Activated T-helper 1 cell treated with anti-CD3 and anti-CD28 coated beads, Interleukin-12 subunit alpha, Interleukin-12 subunit beta, Interleukin-2, Interleukin-4 antibody, amounts not matched to agents 30 ng/mL and 10 ng/mL and 1 ng/mL, durations not matched to agents 14 hours and 24 hours and 36 hours (primary cell): ENCODE measurements at regions not wholly inside any gene's neighbourhood (a gene's known extent, or its start where the extent isn't known, plus 50 kb on each side); places are given as distances from the start of the nearest gene placed in this dataset.
"Not testable (repeated sequence)": the region's sequence is repeated elsewhere in the genome, so short reads cannot be mapped to it uniquely, and the experiment has no call there.

Source experiments
- DNase-seq: peaks from one replicate; pipeline ENCODE4 v3.0.0; 2021; ENCODE audit warnings: low spot score
- H3K27ac Mint-ChIP-seq: one replicate; pipeline ENCODE4 v1.8.0; 2021; ENCODE audit warnings: mild to moderate bottlenecking, mixed read lengths
- H3K27me3 Mint-ChIP-seq: one replicate; pipeline ENCODE4 v1.8.0; 2022; ENCODE audit warnings: mild to moderate bottlenecking, moderate library complexity, mixed read lengths; ENCODE audit not compliant: insufficient read depth
- H3K36me3 Mint-ChIP-seq: one replicate; pipeline ENCODE4 v1.8.0; 2021; ENCODE audit warnings: low read depth, mixed read lengths
- H3K4me1 Mint-ChIP-seq: one replicate; pipeline ENCODE4 v1.8.0; 2021; ENCODE audit warnings: low read depth, mixed read lengths
- H3K4me3 Mint-ChIP-seq: one replicate; pipeline ENCODE4 v1.8.0; 2021; ENCODE audit warnings: mild to moderate bottlenecking, moderate library complexity, mixed read lengths
- H3K9me3 Mint-ChIP-seq: one replicate; pipeline ENCODE4 v1.8.0; 2021; ENCODE audit warnings: mixed read lengths
- intact Hi-C: fragments of 100-400 bp; cut with micrococcal nuclease; formaldehyde crosslinking; loops from one replicate; pipeline ENCODE4 v1.15.1; 2024

DNA sequence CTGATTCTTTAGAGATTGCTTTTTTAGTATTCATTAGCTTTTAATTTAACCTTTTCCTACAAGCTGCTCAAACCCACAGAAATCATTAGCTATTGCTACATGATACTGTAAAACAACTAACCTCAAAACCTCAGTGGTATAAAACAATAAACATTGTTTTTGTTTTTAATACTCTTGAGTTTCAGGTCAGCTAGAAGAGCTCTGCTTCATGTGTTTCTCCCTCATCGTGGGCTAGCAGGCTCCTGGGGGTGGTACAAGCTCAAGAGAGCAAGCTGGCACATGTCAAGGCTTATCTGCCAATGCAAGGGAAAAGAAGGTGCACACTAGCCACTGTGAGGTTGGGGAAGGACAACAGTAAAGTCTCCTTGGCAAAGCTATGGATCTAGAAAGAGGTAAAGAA lies 232.9 kb upstream of the PHF14 start:
- no peaks in the 10 kb centered on the region for H3K4me1 Mint-ChIP-seq
- no peaks in the 10 kb centered on the region for H3K36me3 Mint-ChIP-seq
- no peak for DNase-seq
- no peak overlapping the region for H3K4me3 Mint-ChIP-seq
- H3K9me3 Mint-ChIP-seq: peaks cover 2% of the 10 kb centered on the region
- H3K27ac Mint-ChIP-seq: no peak overlapping the region
- no peaks in the 10 kb centered on the region for H3K27me3 Mint-ChIP-seq
- intact Hi-C loops: no loop called here

DNA sequence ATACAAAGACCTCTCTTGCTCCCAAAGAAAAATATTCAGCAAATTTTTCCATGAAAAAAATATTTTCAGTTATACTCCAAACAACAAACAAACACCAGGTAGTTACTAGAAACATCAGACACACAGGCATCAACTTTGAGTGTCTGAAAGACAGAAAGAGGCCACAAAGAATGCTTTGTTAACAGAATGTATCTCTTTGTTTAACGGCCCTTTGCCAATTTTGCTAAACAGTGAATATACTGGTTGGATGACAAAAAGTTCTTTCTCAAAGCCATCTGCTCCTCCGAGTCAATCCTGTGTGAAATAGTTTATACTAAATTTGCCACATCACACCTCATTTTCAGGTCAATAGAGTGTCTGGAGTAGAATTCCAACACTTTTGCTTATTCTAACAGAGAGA lies 216.7 kb upstream of the PHF14 start:
- DNase-seq: no peak
- Mint-ChIP-seq H3K9me3 (peaks cover 13% of the 10 kb centered on the region), H3K27me3 (no peaks in the 10 kb centered on the region), H3K4me1 (no peaks in the 10 kb centered on the region), H3K27ac (no peak overlapping the region), H3K36me3 (no peaks in the 10 kb centered on the region), H3K4me3 (no peak overlapping the region)
- intact Hi-C loops: no loop called here

DNA sequence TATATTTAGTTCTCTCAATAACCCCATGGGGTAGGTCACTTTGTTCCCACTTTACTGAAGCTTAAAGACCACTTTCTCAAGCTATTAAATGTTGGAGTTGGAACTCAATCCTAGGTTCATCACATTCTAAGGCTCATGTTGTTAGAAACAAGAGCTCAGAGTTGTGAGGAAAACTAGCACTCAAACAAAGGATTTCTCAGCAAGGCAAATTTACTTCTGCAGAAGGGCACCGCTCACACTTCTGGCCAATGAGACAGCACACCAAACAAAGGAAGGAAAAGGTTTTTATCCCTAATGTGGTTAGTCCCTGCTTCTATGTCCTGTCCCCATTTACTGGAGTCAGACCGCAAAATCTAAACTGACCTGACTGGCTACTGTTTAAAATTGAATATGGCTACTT lies 214.6 kb upstream of the PHF14 start:
- no peak overlapping the region for H3K4me3 Mint-ChIP-seq
- intact Hi-C loops: no loop called here
- no peaks in the 10 kb centered on the region for H3K36me3 Mint-ChIP-seq
- no peaks in the 10 kb centered on the region for H3K27me3 Mint-ChIP-seq
- H3K9me3 Mint-ChIP-seq: peaks cover 13% of the 10 kb centered on the region
- no peak for DNase-seq
- H3K27ac Mint-ChIP-seq: no peak overlapping the region
- no peaks in the 10 kb centered on the region for H3K4me1 Mint-ChIP-seq

DNA sequence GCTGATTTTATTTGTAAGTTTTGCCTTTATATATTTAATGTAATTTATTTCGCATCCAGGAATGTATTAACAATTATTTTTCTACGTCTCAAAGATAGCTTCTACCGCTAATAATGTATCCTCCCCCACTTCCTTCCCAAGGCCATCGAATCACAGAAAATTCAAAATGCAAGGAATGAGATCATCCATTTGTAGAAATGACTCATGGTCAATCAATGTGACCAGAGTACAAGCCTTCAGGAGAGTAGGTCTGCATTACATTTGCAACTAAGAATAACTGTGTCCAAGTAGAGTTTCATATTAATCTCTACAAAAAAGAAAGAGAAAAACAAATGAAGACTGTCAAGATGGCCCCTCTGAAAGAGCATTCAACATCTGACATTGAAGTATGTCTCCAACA lies 205.9 kb upstream of the PHF14 start:
- Mint-ChIP-seq H3K4me1 (no peaks in the 10 kb centered on the region), H3K36me3 (no peaks in the 10 kb centered on the region), H3K27me3 (no peaks in the 10 kb centered on the region), H3K27ac (no peak overlapping the region), H3K9me3 (no peaks in the 10 kb centered on the region), H3K4me3 (no peak overlapping the region)
- intact Hi-C loops: no loop called here
- DNase-seq: no peak

DNA sequence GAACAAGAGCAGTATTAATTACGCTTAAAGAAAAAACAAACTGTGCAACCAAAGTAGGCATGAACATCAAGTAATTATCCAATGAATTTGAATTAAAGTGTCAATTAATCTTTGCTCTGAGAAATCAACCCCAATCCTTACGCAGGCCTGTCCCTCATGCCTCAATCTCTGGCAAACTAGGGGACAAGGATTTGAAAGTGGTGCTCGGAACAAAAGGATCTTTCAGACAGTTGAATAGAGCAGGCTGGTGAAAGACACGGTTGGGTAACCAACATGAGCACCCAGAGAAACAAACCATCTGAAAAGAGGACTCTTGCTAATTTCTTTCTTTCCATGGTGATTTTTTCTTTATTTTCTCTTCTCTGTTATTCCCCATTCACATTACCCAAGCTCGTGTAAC lies 203.5 kb upstream of the PHF14 start:
- no peaks in the 10 kb centered on the region for H3K36me3 Mint-ChIP-seq
- no peaks in the 10 kb centered on the region for H3K4me1 Mint-ChIP-seq
- H3K4me3 Mint-ChIP-seq: no peak overlapping the region
- H3K27ac Mint-ChIP-seq: no peak overlapping the region
- intact Hi-C loops: no loop called here
- no peaks in the 10 kb centered on the region for H3K9me3 Mint-ChIP-seq
- DNase-seq: no peak
- H3K27me3 Mint-ChIP-seq: no peaks in the 10 kb centered on the region

DNA sequence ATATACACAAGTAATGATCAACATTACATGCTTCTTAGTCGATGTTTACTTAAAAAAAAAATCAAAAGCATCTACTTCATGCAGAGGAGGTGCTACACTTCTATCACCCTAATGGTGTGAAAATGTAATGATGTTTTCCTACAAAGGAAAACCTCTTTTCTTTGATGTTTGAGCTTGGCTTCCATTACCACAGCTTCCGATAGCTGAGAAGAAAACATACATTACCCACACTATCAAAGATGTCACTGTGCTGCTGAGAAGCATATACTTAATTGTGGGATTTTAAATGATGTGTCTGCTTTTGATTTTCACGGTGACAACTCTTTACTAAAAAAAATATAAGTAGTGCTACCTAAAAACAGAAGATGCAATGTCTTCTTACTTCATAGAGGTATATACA lies 200.2 kb upstream of the PHF14 start:
- Mint-ChIP-seq H3K27me3 (no peaks in the 10 kb centered on the region), H3K4me1 (no peaks in the 10 kb centered on the region), H3K36me3 (no peaks in the 10 kb centered on the region), H3K4me3 (no peak overlapping the region), H3K27ac (no peak overlapping the region), H3K9me3 (no peaks in the 10 kb centered on the region)
- DNase-seq: no peak
- intact Hi-C loops: no loop called here

DNA sequence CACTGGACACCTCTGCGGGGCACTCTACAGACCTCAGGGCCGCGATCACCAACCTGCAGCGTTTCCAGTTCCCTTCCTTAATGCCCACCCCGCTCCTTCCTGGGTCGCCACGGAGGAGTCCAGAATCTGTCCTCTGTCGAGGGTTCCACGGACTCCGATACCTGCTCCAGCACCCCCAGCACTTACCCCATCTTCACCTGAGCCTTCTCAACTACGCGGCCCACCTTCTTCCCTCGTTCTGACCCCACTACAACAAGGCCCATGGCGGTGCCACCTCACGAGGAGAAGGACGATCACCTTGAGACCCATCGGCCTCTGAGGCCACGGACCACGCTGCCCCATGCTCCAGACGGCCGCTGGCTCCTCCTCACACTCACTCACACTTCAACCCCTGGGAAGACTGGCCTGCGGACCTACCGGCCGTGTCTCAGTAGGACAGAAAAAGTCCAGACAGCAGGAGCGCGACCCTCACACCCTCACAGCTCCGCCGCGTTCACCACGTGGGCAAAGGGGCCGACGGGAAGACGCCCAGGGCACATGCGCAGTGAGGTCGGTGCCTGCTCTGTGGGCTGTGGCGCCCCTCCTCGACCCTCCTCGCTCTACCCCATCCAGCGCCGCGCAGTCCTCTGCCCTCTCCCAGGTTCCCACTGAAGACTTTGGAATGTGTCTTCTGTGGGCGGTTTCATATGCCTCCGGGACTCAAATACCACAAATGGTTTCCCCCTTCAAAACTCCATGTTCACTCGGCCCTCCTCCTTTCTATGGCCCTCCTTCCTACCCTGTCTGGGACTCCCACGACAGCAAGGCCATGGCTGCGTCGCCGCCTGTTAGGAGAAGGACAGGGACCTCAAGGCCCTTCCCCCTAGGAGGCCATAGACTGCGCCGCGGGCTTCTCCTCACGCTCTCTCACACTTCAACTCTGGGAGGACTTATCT lies 193.9 kb upstream of the PHF14 start:
- Mint-ChIP-seq H3K36me3 (no peaks in the 10 kb centered on the region), H3K4me1 (no peaks in the 10 kb centered on the region), H3K9me3 (no peaks in the 10 kb centered on the region), H3K4me3 (no peak overlapping the region), H3K27ac (no peak overlapping the region), H3K27me3 (no peaks in the 10 kb centered on the region)
- intact Hi-C loops: no loop called here
- no peak for DNase-seq

DNA sequence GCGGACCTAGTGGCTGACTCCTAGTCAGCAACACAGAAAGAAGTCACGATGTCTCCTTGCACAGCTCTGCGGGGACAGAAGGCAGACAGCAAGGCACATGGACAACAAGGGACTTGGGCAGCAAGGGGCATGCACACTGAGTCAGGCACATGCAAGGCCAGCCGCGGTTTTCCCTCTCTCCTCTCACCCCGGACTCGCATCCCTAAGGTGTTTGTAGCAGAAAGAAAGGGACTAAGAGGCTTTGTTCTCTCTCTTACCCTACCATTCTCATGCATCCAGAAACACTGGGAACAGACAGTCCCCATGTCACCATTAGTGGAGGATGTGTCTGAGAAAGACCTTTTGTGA lies 193.3 kb upstream of the PHF14 start:
- no peaks in the 10 kb centered on the region for H3K4me1 Mint-ChIP-seq
- no peak overlapping the region for H3K27ac Mint-ChIP-seq
- intact Hi-C loops: no loop called here
- no peak for DNase-seq
- no peaks in the 10 kb centered on the region for H3K36me3 Mint-ChIP-seq
- no peak overlapping the region for H3K4me3 Mint-ChIP-seq
- H3K27me3 Mint-ChIP-seq: no peaks in the 10 kb centered on the region
- no peaks in the 10 kb centered on the region for H3K9me3 Mint-ChIP-seq

DNA sequence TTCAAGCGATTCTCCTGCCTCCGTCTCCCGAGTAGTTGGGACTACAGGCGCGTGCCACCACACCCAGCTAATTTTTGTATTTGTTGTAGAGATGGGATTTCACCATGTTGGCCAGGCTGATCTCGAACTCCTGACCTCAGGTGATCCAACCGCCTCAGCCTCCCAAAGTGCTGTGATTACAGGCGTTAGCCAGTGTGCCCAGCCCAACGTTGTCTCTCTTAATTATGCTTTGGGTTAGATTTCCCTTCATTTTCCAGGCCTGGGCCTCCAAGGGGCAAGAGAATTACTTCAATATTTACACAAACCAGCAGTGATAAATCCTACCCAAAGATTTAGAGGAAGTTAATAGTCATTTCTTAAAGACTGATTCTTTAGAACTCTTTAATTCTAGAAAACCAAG lies 186.7 kb upstream of the PHF14 start:
- intact Hi-C loops, H3K36me3 Mint-ChIP-seq, H3K9me3 Mint-ChIP-seq, H3K4me1 Mint-ChIP-seq, H3K27ac Mint-ChIP-seq, H3K27me3 Mint-ChIP-seq, H3K4me3 Mint-ChIP-seq, DNase-seq: not testable (repeated sequence)

DNA sequence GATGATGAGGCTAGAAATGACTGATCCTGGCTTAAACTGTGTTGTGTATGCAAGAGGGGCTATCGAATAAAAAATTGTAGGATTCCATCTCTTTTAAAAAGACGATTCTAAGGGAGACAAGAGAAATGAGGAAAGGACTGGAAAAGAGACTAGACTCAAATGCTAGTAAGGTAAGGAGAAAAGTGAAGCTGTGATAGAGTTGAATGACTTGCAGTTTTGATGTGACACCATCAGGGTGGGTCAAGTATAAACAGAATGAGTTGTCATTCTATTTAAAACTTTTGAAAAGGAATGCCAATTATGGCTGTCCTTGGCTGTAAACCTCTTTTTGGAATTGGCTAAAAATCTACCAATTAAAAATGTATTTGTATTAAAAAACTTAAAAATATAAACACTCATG lies 184.5 kb upstream of the PHF14 start:
- Mint-ChIP-seq H3K27ac (no peak overlapping the region), H3K4me1 (no peaks in the 10 kb centered on the region), H3K9me3 (no peaks in the 10 kb centered on the region), H3K4me3 (no peak overlapping the region), H3K27me3 (no peaks in the 10 kb centered on the region), H3K36me3 (no peaks in the 10 kb centered on the region)
- intact Hi-C loops: no loop called here
- DNase-seq: no peak

DNA sequence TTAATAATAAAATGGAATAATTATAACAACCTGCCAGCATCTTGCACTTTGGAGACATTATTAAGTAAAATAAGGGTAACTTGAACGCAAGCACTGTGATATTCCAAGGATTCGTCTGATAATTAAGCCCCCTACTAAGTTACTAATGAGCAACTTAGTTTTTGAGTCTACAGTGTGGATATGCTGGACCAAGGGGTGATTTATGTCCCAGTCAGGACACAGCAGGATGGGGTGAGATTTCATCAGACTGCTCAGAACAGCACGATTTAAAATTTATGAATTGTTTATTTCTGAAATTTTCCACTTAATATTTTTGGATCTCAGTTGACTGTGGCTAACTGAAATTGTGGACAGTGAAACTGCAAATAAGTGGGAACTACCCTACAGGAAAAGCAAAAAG lies 182.8 kb upstream of the PHF14 start:
- no peak for DNase-seq
- intact Hi-C loops: no loop called here
- no peak overlapping the region for H3K27ac Mint-ChIP-seq
- no peaks in the 10 kb centered on the region for H3K4me1 Mint-ChIP-seq
- no peaks in the 10 kb centered on the region for H3K9me3 Mint-ChIP-seq
- no peaks in the 10 kb centered on the region for H3K27me3 Mint-ChIP-seq
- no peaks in the 10 kb centered on the region for H3K36me3 Mint-ChIP-seq
- H3K4me3 Mint-ChIP-seq: no peak overlapping the region

DNA sequence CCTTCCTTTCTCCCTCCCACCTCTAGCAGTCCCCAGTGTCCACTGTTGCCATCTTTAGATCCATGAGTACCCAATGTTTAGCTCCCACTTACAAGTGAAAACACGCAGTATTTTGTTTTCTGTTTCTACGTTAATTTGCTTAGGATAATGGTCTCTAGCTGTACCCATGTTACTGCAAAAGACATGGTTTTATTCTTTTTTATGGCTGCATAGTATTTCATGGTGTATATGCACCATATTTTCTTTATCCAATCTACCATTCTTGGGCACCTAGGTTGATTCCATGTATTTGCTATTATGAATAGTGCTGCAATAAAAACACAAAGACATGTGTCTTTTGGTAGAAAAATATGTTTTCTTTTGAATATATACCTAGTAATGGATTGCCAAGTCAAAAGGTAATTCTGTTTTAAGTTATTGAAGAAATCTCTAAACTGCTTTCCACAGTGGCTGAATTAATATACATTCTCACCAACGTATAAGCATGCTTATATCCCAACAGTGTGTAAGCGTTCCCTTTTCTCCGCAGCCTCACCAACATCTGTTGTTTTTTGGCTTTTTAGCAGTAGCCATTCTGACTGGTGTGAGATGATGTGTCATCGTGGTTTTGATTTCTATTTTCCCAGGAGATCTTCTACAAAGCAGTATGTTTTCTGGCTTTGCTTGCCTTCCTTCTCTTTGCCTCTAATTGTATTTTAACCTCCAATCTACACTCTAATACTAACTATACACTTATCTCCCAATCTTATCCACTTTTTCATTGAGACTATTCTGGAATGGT lies 179.5 kb upstream of the PHF14 start:
- intact Hi-C loops: no loop called here
- no peaks in the 10 kb centered on the region for H3K36me3 Mint-ChIP-seq
- no peak overlapping the region for H3K4me3 Mint-ChIP-seq
- H3K4me1 Mint-ChIP-seq: no peaks in the 10 kb centered on the region
- no peaks in the 10 kb centered on the region for H3K27me3 Mint-ChIP-seq
- H3K9me3 Mint-ChIP-seq: no peaks in the 10 kb centered on the region
- DNase-seq: no peak
- H3K27ac Mint-ChIP-seq: no peak overlapping the region

DNA sequence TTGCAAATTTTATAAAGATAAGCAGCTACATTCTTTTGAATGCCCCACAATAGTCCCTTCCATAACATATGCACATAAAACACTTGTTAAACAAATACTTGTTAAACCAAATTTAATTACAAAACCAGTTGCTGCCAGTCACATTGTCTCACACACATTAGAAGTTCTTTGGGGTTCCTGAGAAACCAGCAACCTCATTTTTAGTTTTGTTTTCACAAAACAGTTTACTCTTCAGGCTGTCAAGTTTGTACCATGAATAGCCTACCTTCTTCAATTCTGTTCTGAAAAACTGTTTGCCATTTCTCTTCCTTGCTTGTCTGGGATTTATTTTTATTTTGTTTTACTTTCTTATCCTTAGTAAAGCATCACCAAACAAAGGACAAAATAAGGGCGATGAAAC lies 176.5 kb upstream of the PHF14 start:
- H3K27me3 Mint-ChIP-seq: no peaks in the 10 kb centered on the region
- H3K4me1 Mint-ChIP-seq: no peaks in the 10 kb centered on the region
- H3K36me3 Mint-ChIP-seq: no peaks in the 10 kb centered on the region
- no peak overlapping the region for H3K4me3 Mint-ChIP-seq
- H3K9me3 Mint-ChIP-seq: no peaks in the 10 kb centered on the region
- no peak overlapping the region for H3K27ac Mint-ChIP-seq
- intact Hi-C loops: no loop called here
- no peak for DNase-seq
